HFF-Myc (cell line): ENCODE measurements at regions not wholly inside any gene's neighbourhood (a gene's known extent, or its start where the extent isn't known, plus 50 kb on each side); places are given as distances from the start of the nearest gene placed in this dataset.
A peak's percentile ranks its signal among the peaks of the same experiment; 100 is the strongest.

Source experiments
- DNase-seq: peaks from one replicate; pipeline ENCODE4 v3.0.0-alpha.2; 2011; ENCODE audit warnings: low read depth; ENCODE audit errors: extremely low read depth
- H3K4me3 ChIP-seq: replicated peaks from 2 replicates; pipeline ENCODE4 v1.5.1; 2011; ENCODE audit warnings: low read depth, mild to moderate bottlenecking, control low read depth, low read length
- TF ChIP-seq, protein P1 (sequence below): IDR thresholded peaks from 2 replicates; pipeline ENCODE4 v1.5.1; 2012; ENCODE audit warnings: mild to moderate bottlenecking, low read depth, low read length, control low read depth; ENCODE audit errors: missing control alignments

DNA sequence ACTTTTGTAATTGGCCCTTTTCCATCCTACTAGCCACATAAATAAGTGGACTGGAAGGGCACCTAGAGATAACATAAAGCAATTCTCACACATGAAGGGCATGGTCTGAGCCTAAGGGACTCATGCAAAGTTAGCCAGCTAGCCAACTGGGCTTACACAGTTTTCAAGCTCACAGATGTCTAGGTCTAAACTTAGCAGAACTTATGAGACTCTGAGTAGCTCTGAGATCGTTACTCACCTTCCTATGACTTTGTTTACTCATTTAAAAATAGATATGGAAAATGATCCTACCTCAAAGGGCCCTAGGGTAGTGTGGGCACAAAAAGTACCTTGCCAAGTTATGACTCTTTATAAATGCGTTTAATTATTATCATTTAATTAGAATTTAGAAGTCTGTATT lies 410.4 kb upstream of the MPDZ start:
- H3K4me3 ChIP-seq: no peak overlapping the region
- TF ChIP-seq, protein P1, sequence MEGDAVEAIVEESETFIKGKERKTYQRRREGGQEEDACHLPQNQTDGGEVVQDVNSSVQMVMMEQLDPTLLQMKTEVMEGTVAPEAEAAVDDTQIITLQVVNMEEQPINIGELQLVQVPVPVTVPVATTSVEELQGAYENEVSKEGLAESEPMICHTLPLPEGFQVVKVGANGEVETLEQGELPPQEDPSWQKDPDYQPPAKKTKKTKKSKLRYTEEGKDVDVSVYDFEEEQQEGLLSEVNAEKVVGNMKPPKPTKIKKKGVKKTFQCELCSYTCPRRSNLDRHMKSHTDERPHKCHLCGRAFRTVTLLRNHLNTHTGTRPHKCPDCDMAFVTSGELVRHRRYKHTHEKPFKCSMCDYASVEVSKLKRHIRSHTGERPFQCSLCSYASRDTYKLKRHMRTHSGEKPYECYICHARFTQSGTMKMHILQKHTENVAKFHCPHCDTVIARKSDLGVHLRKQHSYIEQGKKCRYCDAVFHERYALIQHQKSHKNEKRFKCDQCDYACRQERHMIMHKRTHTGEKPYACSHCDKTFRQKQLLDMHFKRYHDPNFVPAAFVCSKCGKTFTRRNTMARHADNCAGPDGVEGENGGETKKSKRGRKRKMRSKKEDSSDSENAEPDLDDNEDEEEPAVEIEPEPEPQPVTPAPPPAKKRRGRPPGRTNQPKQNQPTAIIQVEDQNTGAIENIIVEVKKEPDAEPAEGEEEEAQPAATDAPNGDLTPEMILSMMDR: no peak
- no peak for DNase-seq

DNA sequence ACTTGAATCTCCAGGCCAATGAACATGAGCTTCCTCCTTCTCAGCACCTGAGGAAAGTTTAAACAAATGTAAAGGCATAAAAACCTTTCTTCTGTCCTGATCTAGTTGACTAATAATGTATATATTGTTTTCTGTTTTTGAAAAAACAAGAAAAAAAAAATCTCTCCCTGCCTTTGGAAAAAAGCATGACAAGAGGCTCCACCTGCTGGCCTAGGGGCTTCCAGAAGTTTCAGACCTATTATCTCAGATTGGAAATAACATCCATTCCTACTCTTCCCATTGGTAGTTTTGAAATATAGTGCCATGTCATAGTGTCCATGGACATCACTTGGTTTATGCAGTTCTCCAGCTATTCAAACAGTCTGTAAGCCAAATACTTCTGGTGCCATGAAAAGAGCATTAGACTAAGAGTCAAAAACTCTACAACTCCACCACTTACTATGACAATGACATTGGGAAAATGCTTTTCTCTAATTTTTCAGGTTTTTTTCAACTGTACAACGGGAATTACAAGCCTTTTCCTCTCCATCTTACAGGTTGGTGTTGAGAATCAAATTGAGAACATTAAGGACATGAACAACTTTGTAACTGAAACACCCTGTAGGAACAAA lies 409.6 kb upstream of the MPDZ start:
- no peak overlapping the region for H3K4me3 ChIP-seq
- DNase-seq: no peak
- TF ChIP-seq, protein P1: peak; percentile 34

DNA sequence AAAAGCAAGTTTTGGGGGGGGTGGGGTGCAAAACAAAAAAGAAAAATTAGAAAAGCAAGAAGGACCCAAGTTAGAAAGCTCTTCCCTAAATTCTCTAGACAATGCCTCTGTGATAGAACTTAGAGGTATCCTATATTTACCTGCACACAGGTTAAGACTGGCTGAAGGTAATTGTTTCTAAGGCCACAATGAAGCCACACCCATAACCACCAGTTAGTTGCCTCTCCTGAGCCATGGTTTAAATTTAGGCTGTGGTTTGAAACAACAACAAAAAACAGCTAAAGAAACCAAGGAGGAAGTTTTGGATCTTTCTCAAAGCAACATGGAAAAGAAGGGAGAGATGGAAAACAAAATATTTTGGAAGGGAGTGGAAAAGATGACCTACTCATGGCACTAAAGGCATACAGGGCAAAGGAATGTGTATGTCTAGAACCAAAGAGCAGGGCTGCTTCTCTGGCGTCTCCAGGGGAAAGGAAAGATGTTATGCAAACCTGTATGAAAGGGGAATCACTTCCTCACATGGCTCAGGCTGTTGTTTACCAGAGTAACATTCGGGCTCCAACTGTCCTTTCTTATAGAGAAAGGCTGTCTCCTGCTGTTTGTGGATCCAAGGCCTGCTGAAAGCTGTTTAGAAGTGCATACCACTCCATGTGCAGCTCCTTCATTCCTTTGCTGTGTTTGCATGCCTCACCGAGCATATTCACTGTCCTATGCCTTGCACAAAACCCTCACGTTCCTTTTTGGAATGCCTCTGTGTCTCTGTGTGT lies 408.9 kb upstream of the MPDZ start:
- TF ChIP-seq, protein P1: no peak
- no peak for DNase-seq
- no peak overlapping the region for H3K4me3 ChIP-seq

DNA sequence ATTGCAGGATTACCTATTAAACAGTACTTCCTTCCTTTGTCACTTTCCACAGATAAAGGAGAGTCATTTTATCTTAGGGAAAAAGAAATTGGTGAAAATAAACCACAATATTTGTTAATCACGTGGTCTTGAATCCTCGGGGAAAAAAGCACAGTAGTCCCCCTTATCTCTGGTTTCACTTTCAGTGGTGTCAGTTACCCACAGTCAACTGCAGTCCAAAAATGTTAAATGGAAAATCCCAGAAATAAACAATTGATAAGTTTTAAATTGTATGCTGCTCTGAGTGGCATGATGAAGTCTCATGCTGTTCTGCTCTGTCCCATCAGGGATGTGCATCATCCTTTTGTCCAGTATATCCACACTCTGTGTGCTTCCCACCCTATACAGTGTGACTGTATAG lies 405.2 kb upstream of the MPDZ start:
- no peak for DNase-seq
- TF ChIP-seq, protein P1: no peak
- H3K4me3 ChIP-seq: no peak overlapping the region

DNA sequence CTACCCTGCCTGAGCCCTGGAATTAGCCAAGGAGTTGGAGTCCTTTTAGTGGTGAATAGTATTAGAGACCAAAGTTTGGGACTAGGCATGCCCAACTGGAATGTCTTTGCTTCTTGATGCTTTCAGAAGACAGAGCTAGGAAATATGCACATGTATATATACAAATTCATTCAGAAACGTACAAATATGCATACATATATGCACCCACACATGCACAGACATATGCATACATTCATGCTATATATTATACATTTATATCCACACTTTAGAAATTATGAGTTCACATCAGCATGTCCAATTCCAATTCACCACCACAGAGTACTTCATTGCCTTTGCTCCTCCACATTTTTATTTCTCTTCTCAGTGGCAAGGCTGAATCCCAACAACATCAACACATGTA lies 398.3 kb upstream of the MPDZ start:
- no peak for DNase-seq
- TF ChIP-seq, protein P1: no peak
- H3K4me3 ChIP-seq: no peak overlapping the region

DNA sequence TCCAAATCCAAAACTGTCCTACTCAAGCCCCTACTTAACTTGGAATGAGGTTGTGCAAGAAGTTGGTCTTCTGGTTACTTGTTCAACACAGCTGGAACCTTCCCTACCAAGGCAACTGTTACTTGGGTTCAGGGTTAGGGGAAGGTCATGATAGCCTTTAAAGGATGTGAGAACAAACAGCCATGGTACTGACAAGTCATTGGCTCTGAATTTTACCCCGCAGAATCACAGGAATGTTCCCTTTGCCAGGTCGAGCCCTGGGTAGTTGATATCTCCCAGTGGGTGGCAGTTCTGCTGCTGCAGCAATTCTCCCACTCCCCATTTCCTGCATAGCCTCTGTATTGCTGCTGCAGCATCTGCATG lies 396.1 kb upstream of the MPDZ start:
- no peak overlapping the region for H3K4me3 ChIP-seq
- TF ChIP-seq, protein P1: no peak
- no peak for DNase-seq
